GM12865 (cell line): ENCODE measurements at regions not wholly inside any gene's neighbourhood (a gene's known extent, or its start where the extent isn't known, plus 50 kb on each side); places are given as distances from the start of the nearest gene placed in this dataset.

Experiments
- DNase-seq: peaks from one replicate; pipeline ENCODE4 v3.0.0; 2010; ENCODE audit warnings: low read depth
- H3K4me3 ChIP-seq: 2 replicates; pipeline ENCODE4 v1.5.1; 2011; ENCODE audit warnings: mild to moderate bottlenecking, low read depth, low read length, control low read depth
- CTCF ChIP-seq: IDR thresholded peaks from 2 replicates; pipeline ENCODE4 v1.5.1; 2011; ENCODE audit warnings: low read length, control low read depth, low read depth, inconsistent platforms; ENCODE audit not compliant: insufficient read depth; ENCODE audit errors: missing control alignments

- no peak for TF ChIP-seq CTCF
- no peak for DNase-seq
- no peak overlapping the region for H3K4me3 ChIP-seq
Observed at GRCh38 chr6:144536079-144536478, 250.9 kb downstream of the UTRN start.

- H3K4me3 ChIP-seq = no peak overlapping the region
- no peak for TF ChIP-seq CTCF
- no peak for DNase-seq
Observed at GRCh38 chr6:144543006-144543871, 258.1 kb downstream of the UTRN start.

- H3K4me3 ChIP-seq = no peak overlapping the region
- peak; percentile 21 for DNase-seq
- no peak for TF ChIP-seq CTCF
Observed at GRCh38 chr6:144544266-144544830, 259.2 kb downstream of the UTRN start.

GRCh38 chr6:144546807-144547206 is 261.7 kb downstream of the UTRN start:
- no peak for TF ChIP-seq CTCF
- DNase-seq = no peak
- no peak overlapping the region for H3K4me3 ChIP-seq

GRCh38 chr6:144547409-144547808 is 262.3 kb downstream of the UTRN start:
- no peak for DNase-seq
- H3K4me3 ChIP-seq = no peak overlapping the region
- no peak for TF ChIP-seq CTCF

GRCh38 chr6:144548536-144548935 is 263.4 kb downstream of the UTRN start:
- TF ChIP-seq CTCF = no peak
- no peak for DNase-seq

More at GRCh38 chr6:144548536-144548935, 263.4 kb downstream of the UTRN start:
- no peak overlapping the region for H3K4me3 ChIP-seq
